IMR-90 (cell line): ENCODE measurements at regions not wholly inside any gene's neighbourhood (a gene's known extent, or its start where the extent isn't known, plus 50 kb on each side); places are given as distances from the start of the nearest gene placed in this dataset.

Experiments used
- ATAC-seq: fragments of 200-7000 bp; cut with Tn5 transposase; 2 replicates; pipeline ENCODE4 v1.9.1; 2020; ENCODE audit warnings: low read depth, mild to moderate bottlenecking, moderate library complexity
- BruUV-seq: library from RNA; stranded (reverse); fragments of 400-500 nt; replicated peaks from 2 replicates; lab custom pipeline; 2021; lab: Mats Ljungman, UMichigan
- CTCF ChIA-PET: fragments of 300-600 bp; formaldehyde crosslinking; extraction: SDS; loops from one replicate; lab custom pipeline; 2021; ENCODE audit warnings: antibody characterized with exemption; lab: Yijun Ruan, JAX
- POLR2A ChIA-PET: fragments of 300-600 bp; sonication (Branson Sonifier 250); formaldehyde crosslinking; loops from one replicate; lab custom pipeline; 2022; ENCODE audit warnings: antibody characterized with exemption; ENCODE audit not compliant: unreplicated experiment; lab: Charles Lee
- DNase-seq: peaks from one replicate; pipeline ENCODE4 v3.0.0; 2013
- H2AFZ ChIP-seq: replicated peaks from 2 replicates; pipeline ENCODE3; 2013; ENCODE audit warnings: low read length, mild to moderate bottlenecking; ENCODE audit not compliant: poor library complexity
- H2AK5ac ChIP-seq: 2 replicates; pipeline ENCODE4 v1.6.1; 2013; ENCODE audit warnings: low read depth, low read length, inconsistent platforms
- H2AK9ac ChIP-seq: replicated peaks from 2 replicates; pipeline ENCODE3; 2013; ENCODE audit warnings: mild to moderate bottlenecking, low read depth, low read length, moderate library complexity; ENCODE audit not compliant: poor library complexity
- H2BK120ac ChIP-seq: 2 replicates; pipeline ENCODE4 v1.6.1; 2013; ENCODE audit warnings: low read depth, low read length, inconsistent platforms
- H2BK15ac ChIP-seq: 3 replicates; pipeline ENCODE4 v1.6.1; 2013; ENCODE audit warnings: low read depth, low read length, inconsistent platforms
- H2BK20ac ChIP-seq: 2 replicates; pipeline ENCODE4 v1.6.1; 2013; ENCODE audit warnings: low read depth, mild to moderate bottlenecking, inconsistent platforms, low read length, moderate library complexity
- H2BK5ac ChIP-seq: 2 replicates; pipeline ENCODE4 v1.6.1; 2013; ENCODE audit warnings: mild to moderate bottlenecking, low read depth, low read length, inconsistent platforms; ENCODE audit not compliant: poor library complexity, severe bottlenecking
- H3K14ac ChIP-seq: replicated peaks from 2 replicates; pipeline ENCODE4 v1.6.1; 2013; ENCODE audit warnings: low read depth, low read length, inconsistent platforms
- H3K18ac ChIP-seq: 2 replicates; pipeline ENCODE4 v1.6.1; 2013; ENCODE audit warnings: low read depth, low read length, control low read depth
- H3K23ac ChIP-seq: 2 replicates; pipeline ENCODE4 v1.6.1; 2013; ENCODE audit warnings: low read depth, low read length, inconsistent platforms
- H3K27ac ChIP-seq: 2 replicates; pipeline ENCODE4 v1.5.1; 2013; ENCODE audit warnings: mild to moderate bottlenecking, control low read depth, low read length; ENCODE audit not compliant: insufficient read depth
- H3K27me3 ChIP-seq: 2 replicates; pipeline ENCODE4 v1.6.1; 2013; ENCODE audit warnings: low read length; ENCODE audit not compliant: control insufficient read depth, insufficient read depth
- H3K36me3 ChIP-seq: 2 replicates; pipeline ENCODE4 v1.6.1; 2013; ENCODE audit warnings: low read length, mixed read lengths; ENCODE audit not compliant: control insufficient read depth, insufficient read depth
- H3K4ac ChIP-seq: 2 replicates; pipeline ENCODE4 v1.6.1; 2013; ENCODE audit warnings: low read depth, low read length, inconsistent platforms
- H3K4me1 ChIP-seq: 2 replicates; pipeline ENCODE4 v1.6.1; 2013; ENCODE audit warnings: low read length, mixed read lengths; ENCODE audit not compliant: control insufficient read depth, insufficient read depth
- H3K4me2 ChIP-seq: 2 replicates; pipeline ENCODE4 v1.6.1; 2013; ENCODE audit warnings: low read depth, mild to moderate bottlenecking, control low read depth, low read length, moderate library complexity
- H3K4me3 ChIP-seq: 2 replicates; pipeline ENCODE4 v1.5.1; 2013; ENCODE audit warnings: low read depth, mild to moderate bottlenecking, control low read depth, low read length, moderate library complexity; ENCODE audit not compliant: insufficient read depth
- H3K56ac ChIP-seq: 2 replicates; pipeline ENCODE4 v1.6.1; 2013; ENCODE audit warnings: low read length, inconsistent platforms; ENCODE audit not compliant: insufficient read depth; ENCODE audit errors: extremely low read depth
- H3K79me1 ChIP-seq, 2 experiments: 2 replicates each; pipeline ENCODE4 v1.6.1; 2013; ENCODE audit warnings: low read length in 2 of 2, inconsistent platforms in 1 of 2, low read depth in 1 of 2
- H3K9ac ChIP-seq: 2 replicates; pipeline ENCODE4 v1.6.1; 2013; ENCODE audit warnings: low read depth, low read length, control low read depth
- H3K9me1 ChIP-seq: 2 replicates; pipeline ENCODE4 v1.6.1; 2013; ENCODE audit warnings: low read length, inconsistent platforms; ENCODE audit not compliant: insufficient read depth
- H3K9me3 ChIP-seq: 2 replicates; pipeline ENCODE4 v1.6.1; 2013; ENCODE audit warnings: low read length; ENCODE audit not compliant: control insufficient read depth, insufficient read depth
- H4K20me1 ChIP-seq: 2 replicates; pipeline ENCODE4 v1.6.1; 2013; ENCODE audit warnings: low read length, inconsistent platforms; ENCODE audit not compliant: insufficient read depth
- H4K5ac ChIP-seq: 2 replicates; pipeline ENCODE4 v1.6.1; 2013; ENCODE audit warnings: mild to moderate bottlenecking, low read depth, low read length, control low read depth
- H4K8ac ChIP-seq, 2 experiments: 2 replicates each; pipeline ENCODE4 v1.6.1; 2013; ENCODE audit warnings: low read depth in 2 of 2, low read length in 2 of 2, control low read depth in 1 of 2, inconsistent platforms in 1 of 2
- H4K91ac ChIP-seq: 2 replicates; pipeline ENCODE4 v1.6.1; 2013; ENCODE audit warnings: low read depth, low read length, inconsistent platforms; ENCODE audit not compliant: insufficient read depth
- CEBPB ChIP-seq: IDR thresholded peaks from 2 replicates; pipeline ENCODE4 v1.6.1; 2012; ENCODE audit warnings: low read depth, low read length, improper control_type of control experiment
- CTCF ChIP-seq: conservative IDR thresholded peaks from 2 replicates; pipeline ENCODE4 v1.5.1; 2012; ENCODE audit warnings: mild to moderate bottlenecking, low read depth, low read length, improper control_type of control experiment
- FOS ChIP-seq: fragments of 150-350 bp; IDR thresholded peaks from 2 replicates; pipeline ENCODE4 v1.6.1; 2016; ENCODE audit warnings: low read depth, low read length
- MAZ ChIP-seq: IDR thresholded peaks from 2 replicates; pipeline ENCODE4 v1.6.1; 2012; ENCODE audit warnings: low read depth, mild to moderate bottlenecking, low read length, improper control_type of control experiment, moderate library complexity, borderline replicate concordance
- NFE2L2 ChIP-seq: fragments of 150-350 bp; IDR thresholded peaks from 2 replicates; pipeline ENCODE4 v1.6.1; 2016; ENCODE audit warnings: low read depth, mild to moderate bottlenecking, low read length
- RAD21 ChIP-seq: IDR thresholded peaks from 2 replicates; pipeline ENCODE4 v1.6.1; 2012; ENCODE audit warnings: low read length, improper control_type of control experiment
- RCOR1 ChIP-seq: IDR thresholded peaks from 2 replicates; pipeline ENCODE4 v1.6.1; 2012; ENCODE audit warnings: mild to moderate bottlenecking, low read length, improper control_type of control experiment; ENCODE audit not compliant: insufficient replicate concordance
- RFX5 ChIP-seq: IDR thresholded peaks from 2 replicates; pipeline ENCODE4 v1.8.0; 2012; ENCODE audit warnings: low read depth, mild to moderate bottlenecking, low read length, moderate library complexity
- USF2 ChIP-seq: fragments of 150-350 bp; IDR thresholded peaks from 2 replicates; pipeline ENCODE4 v1.6.1; 2017; ENCODE audit warnings: mild to moderate bottlenecking, antibody characterized with exemption, low read length, low read depth
- WGBS, 2 experiments: methylation state at CpG; one replicate each; pipeline versions ENCODE4 v1.1.5 to v1.1.7; 2013; ENCODE audit warnings: missing lambda C conversion rate in 2 of 2; ENCODE audit not compliant: insufficient read length in 1 of 2; ENCODE audit errors: extremely low coverage in 2 of 2; 5-methylcytosine and 5-hydroxymethylcytosine counted together
- dilution Hi-C: fragments of 300-500 bp; cut with HindIII; formaldehyde crosslinking; loops from one replicate; pipeline ENCODE4 v1.14.3; 2018; ENCODE audit warnings: low sequenced_read_pairs; ENCODE audit not compliant: unreplicated experiment
- in situ Hi-C: fragments of 300-500 bp; cut with MboI; formaldehyde crosslinking; loops from 3 replicates; pipeline ENCODE4 v1.14.3; 2019; ENCODE audit warnings: low sequenced_read_pairs, inconsistent platforms, mixed read lengths
- intact Hi-C: fragments of 100-400 bp; cut with micrococcal nuclease; formaldehyde crosslinking; loops from 2 replicates; pipeline ENCODE4 v1.10.0; 2022

DNA sequence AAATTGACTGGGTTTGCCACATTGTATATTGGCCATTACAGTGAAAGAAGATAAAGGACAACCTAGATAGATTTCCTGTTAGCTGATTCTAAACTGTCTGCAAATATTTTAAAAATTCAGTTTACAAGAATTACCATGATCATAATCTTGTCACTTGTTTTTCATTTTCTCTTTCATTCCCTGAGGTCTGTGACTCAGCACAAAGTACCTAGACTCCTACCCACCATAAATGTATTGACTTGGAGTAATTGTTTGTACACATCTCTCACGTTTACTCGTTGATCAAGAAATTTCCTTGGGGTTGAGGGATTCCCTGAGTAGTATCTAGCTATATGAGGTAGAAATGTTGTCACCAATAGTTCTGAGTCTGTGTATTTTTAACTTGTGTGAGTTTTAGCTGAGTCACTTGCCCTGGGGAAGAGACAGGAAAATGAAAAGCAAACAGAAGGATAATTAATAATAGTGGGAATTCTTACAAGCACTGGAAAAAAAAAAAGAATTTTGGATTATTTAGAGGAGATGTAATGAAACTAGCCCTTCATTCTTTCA, 299.2 kb upstream of the DACH1 start:
- ChIA-PET CTCF (no interaction called here), POLR2A (no interaction called here)
- WGBS, 2 experiments: no CpG with 5 or more reads among the region's 2 CpGs

More for the DNA sequence above, 299.2 kb upstream of the DACH1 start:
- H4K91ac ChIP-seq: no peak overlapping the region
- H3K27me3 ChIP-seq: no peaks in the 10 kb centered on the region
- no peak overlapping the region for H3K23ac ChIP-seq
- no peak overlapping the region for H3K9ac ChIP-seq
- no peak overlapping the region for H2AFZ ChIP-seq
- no peak overlapping the region for H4K5ac ChIP-seq
- H3K9me3 ChIP-seq: 0 out of 2 replicates have a peak, but pooled peaks cover 4% of the 10 kb centered on the region
- no peaks in the 10 kb centered on the region for H3K4me1 ChIP-seq
- H3K27ac ChIP-seq: no peak overlapping the region
- no peak overlapping the region for H3K18ac ChIP-seq
- H2BK15ac ChIP-seq: no peak overlapping the region
- H3K9me1 ChIP-seq: no peaks in the 10 kb centered on the region
- H2BK20ac ChIP-seq: no peak overlapping the region
- H3K56ac ChIP-seq: no peak overlapping the region
- no peak overlapping the region for H4K8ac ChIP-seq
- H3K36me3 ChIP-seq: no peaks in the 10 kb centered on the region
- intact Hi-C loops: no loop called here
- dilution Hi-C loops: no loop called here
- H2BK120ac ChIP-seq: no peak overlapping the region
- H2AK9ac ChIP-seq: no peak overlapping the region
- no peak for DNase-seq
- H3K4me3 ChIP-seq: no peak overlapping the region
- BruUV-seq: no TSS peak
- H3K79me1 ChIP-seq: no peaks in the 10 kb centered on the region
- no peak overlapping the region for H3K4me2 ChIP-seq
- H3K14ac ChIP-seq: no peak overlapping the region
- H2AK5ac ChIP-seq: no peak overlapping the region
- TF ChIP-seq RAD21 (no peak), NFE2L2 (no peak), FOS (no peak), USF2 (no peak), CEBPB (no peak), MAZ (no peak), RCOR1 (no peak), RFX5 (no peak), CTCF (no peak)
- H3K4ac ChIP-seq: no peak overlapping the region
- in situ Hi-C loops: no loop called here
- no peaks in the 10 kb centered on the region for H4K20me1 ChIP-seq
- no peak for ATAC-seq
- H2BK5ac ChIP-seq: no peak overlapping the region
